GM12872 (cell line): ENCODE measurements at regions not wholly inside any gene's neighbourhood (a gene's known extent, or its start where the extent isn't known, plus 50 kb on each side); places are given as distances from the start of the nearest gene placed in this dataset.

Source experiments
- CTCF ChIP-seq: IDR thresholded peaks from 3 replicates; pipeline ENCODE4 v1.5.1; 2011; ENCODE audit warnings: low read depth, mild to moderate bottlenecking, low read length, moderate library complexity; ENCODE audit not compliant: insufficient read depth

GRCh38 chr2:176449852-176450251 lies 180.6 kb downstream of the MTX2 start:
- TF ChIP-seq CTCF: no peak

- no peak for TF ChIP-seq CTCF
Observed at GRCh38 chr2:176453784-176454183, 184.5 kb downstream of the MTX2 start.

- peak; percentile 88 for TF ChIP-seq CTCF
Observed at GRCh38 chr2:176454893-176455815, 185.9 kb downstream of the MTX2 start.

GRCh38 chr2:176455816-176456291 lies 186.6 kb downstream of the MTX2 start:
- TF ChIP-seq CTCF: no peak

- TF ChIP-seq CTCF: no peak
Observed at GRCh38 chr2:176457481-176457880, 188.2 kb downstream of the MTX2 start.

- TF ChIP-seq CTCF: no peak
Observed at GRCh38 chr2:176461098-176461808, 192.0 kb downstream of the MTX2 start.
